Choroid plexus epithelial cell (primary cell): ENCODE measurements at regions not wholly inside any gene's neighbourhood (a gene's known extent, or its start where the extent isn't known, plus 50 kb on each side); places are given as distances from the start of the nearest gene placed in this dataset.

Experiments
- DNase-seq: peaks from one replicate; pipeline ENCODE4 v3.0.0-alpha.2; 2010; ENCODE audit warnings: low read depth
- H3K4me3 ChIP-seq: 2 replicates; pipeline ENCODE4 v1.5.1; 2011; ENCODE audit warnings: low read depth, mild to moderate bottlenecking, control low read depth, low read length, moderate library complexity
- TF ChIP-seq, protein P1 (sequence below): conservative IDR thresholded peaks from 2 replicates; pipeline ENCODE4 v1.5.1; 2011; ENCODE audit warnings: low read depth, mild to moderate bottlenecking, control low read depth, inconsistent platforms, low read length, moderate library complexity

DNA sequence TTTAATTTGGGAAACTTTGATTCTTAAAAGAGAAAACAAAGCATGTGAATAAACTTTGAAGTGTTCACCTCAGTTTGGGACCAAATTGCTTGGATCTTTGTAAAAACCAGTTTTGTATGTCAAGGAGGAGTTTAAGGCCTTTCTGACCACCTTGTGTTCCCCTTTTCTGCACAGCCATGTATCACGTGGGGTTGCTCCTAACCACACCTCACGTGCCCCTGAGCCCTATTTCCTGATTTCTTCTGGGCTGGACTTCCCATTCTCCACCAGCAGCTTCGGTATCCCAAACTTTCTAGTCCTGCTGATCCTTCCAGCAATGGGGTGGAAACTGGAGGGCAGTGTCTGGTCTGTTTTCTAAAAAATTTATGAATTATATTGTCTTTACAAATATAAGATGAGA lies 76.4 kb upstream of the STT3B start:
- no peak for DNase-seq
- TF ChIP-seq, protein P1, sequence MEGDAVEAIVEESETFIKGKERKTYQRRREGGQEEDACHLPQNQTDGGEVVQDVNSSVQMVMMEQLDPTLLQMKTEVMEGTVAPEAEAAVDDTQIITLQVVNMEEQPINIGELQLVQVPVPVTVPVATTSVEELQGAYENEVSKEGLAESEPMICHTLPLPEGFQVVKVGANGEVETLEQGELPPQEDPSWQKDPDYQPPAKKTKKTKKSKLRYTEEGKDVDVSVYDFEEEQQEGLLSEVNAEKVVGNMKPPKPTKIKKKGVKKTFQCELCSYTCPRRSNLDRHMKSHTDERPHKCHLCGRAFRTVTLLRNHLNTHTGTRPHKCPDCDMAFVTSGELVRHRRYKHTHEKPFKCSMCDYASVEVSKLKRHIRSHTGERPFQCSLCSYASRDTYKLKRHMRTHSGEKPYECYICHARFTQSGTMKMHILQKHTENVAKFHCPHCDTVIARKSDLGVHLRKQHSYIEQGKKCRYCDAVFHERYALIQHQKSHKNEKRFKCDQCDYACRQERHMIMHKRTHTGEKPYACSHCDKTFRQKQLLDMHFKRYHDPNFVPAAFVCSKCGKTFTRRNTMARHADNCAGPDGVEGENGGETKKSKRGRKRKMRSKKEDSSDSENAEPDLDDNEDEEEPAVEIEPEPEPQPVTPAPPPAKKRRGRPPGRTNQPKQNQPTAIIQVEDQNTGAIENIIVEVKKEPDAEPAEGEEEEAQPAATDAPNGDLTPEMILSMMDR = no peak
- H3K4me3 ChIP-seq = no peak overlapping the region

DNA sequence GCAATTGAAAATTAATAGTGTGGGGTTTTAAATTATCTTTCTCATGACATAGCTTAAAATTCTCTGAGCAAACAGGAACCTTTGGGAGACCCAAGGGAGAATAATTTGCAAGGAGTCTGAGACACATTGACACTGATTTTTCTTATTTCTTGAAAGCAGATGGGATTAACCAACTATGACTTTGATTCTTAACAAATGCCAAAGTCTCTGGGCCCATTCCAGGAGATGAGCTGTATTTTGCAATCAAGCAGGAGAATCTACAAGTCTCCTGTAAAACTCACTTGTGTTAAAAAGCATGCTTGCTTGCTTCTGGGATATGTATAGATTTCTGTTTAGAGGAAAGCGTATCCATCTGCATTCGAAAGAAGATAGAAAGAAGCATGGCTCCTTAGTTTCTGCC lies 71.3 kb upstream of the STT3B start:
- H3K4me3 ChIP-seq = no peak overlapping the region
- DNase-seq = peak; percentile 34
- TF ChIP-seq, protein P1 = no peak

DNA sequence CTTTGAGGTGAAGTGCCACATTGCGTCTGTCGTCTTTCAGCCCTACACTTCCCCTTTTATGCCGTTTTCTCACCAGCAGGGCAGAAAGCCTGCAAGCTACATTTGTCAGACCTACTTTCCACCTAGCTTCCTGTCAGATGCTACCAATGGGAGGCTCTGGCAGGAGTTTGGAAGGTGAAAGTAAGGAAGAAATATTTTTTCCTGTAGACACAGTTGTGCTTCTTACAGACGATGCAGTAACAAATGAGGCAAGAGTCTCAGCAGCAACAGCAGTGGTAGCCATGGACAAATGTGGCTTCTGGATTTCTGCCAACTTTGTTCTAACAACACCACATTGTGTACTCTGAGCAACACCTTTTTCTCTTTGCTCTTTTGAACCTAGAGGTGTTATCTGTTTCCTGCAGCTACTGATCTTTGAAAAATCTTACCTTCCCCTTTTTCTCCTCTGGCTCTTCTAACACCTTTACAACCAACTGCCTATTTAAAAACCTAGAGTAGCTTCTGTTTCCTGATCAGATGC lies 70.6 kb upstream of the STT3B start:
- H3K4me3 ChIP-seq = no peak overlapping the region
- DNase-seq = peak; percentile 23
- TF ChIP-seq, protein P1 = no peak

DNA sequence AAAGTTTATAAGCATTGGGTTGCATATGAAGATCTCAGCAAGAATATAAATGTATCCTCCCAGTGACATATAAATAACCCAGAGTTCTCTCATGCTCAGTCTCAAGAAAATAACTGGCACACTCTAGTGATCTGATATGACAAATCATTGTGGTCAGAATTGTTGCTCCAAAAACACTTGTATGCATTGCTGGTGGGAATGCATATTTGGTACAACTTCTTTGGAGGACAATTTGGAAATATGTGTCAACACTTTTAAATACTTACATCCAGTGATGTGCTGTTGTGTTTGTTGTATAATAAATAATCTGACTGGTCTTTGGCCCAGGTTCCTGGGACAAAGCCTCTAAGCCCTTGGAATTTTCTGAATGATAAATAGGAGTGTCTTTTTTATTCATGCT lies 66.7 kb upstream of the STT3B start:
- TF ChIP-seq, protein P1 = no peak
- no peak overlapping the region for H3K4me3 ChIP-seq
- peak; percentile 26 for DNase-seq

DNA sequence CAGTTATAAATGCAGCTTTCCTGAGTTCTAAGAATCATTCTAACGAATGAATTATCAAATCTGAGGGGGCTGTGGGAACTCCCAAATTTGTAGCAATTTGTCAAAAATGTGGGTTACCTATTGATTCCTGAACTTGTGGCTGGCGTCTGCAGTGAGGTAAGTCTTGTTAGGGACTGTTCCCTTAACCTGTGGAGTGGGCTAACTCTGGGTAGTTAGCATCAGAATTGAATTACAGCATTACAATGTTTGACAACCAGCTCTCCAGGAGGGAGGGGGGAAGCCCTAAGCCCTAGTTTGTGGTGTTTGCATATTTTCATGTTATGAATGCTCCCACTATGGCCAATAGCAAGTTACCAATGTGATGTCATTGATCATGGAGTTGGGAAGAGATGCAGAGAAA lies 65.9 kb upstream of the STT3B start:
- no peak overlapping the region for H3K4me3 ChIP-seq
- TF ChIP-seq, protein P1 = no peak
- no peak for DNase-seq

DNA sequence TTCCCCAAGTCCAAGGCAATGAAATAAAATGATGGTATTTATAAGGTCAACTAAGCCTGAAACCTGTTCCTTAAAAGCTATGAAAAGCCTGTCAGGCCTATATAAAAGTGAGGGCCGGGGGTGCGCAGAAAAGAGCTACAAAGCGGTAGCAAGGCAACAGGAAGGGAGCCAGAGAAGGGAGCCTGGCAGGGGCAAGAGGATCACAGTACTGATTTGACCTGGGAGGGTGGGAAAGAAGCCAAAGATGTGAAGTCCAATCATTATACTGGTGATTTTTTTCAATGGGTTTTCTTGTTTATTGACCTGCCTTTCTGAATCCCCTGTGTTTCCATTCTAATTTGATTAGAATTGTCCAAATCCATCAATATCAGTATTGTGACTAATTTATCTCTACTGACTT lies 64.3 kb upstream of the STT3B start:
- no peak overlapping the region for H3K4me3 ChIP-seq
- no peak for DNase-seq
- TF ChIP-seq, protein P1 = no peak

DNA sequence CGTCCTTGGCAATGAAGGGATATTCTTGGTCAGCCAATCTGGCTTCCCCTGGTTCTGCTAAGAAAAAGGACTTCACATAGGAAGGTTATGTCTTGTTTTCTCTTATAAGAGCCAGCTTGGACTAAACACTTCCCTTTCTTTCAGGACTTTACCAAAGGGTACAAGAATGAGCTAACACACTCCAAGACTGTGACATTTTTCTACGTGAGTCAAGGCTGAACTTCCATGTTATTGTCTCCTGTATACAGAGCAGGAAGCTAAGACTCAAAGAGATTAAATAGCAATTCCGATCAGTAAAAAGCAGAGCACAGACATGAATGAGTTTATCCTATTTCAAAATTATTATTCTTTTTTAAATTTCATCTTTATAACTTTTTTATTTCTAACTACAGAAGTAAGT lies 63.3 kb upstream of the STT3B start:
- TF ChIP-seq, protein P1 = no peak
- H3K4me3 ChIP-seq = no peak overlapping the region
- DNase-seq = no peak
